A673 (cell line): ENCODE measurements at regions not wholly inside any gene's neighbourhood (a gene's known extent, or its start where the extent isn't known, plus 50 kb on each side); places are given as distances from the start of the nearest gene placed in this dataset.

Source experiments
- BruUV-seq: library from RNA; stranded (reverse); fragments of 400-500 nt; replicated peaks from 2 replicates; lab custom pipeline; 2021; lab: Mats Ljungman, UMichigan
- CTCF ChIA-PET: fragments of 300-600 bp; sonication (Branson Sonifier 250); formaldehyde crosslinking; loops from one replicate; lab custom pipeline; 2022; ENCODE audit warnings: antibody characterized with exemption; lab: Charles Lee
- POLR2A ChIA-PET: fragments of 300-600 bp; sonication (Branson Sonifier 250); formaldehyde crosslinking; loops from one replicate; lab custom pipeline; 2022; ENCODE audit warnings: antibody characterized with exemption; ENCODE audit not compliant: low non-redundant PET; lab: Charles Lee
- DNase-seq: peaks from one replicate; pipeline ENCODE4 v3.0.0-alpha.2; 2015; ENCODE audit warnings: low spot score
- H3K27ac ChIP-seq: fragments of 200-600 bp; sonication (generic); 2 replicates; pipeline ENCODE4 v1.5.1; 2016; ENCODE audit warnings: mixed run types, low read depth, mild to moderate bottlenecking, mixed read lengths, antibody characterized with exemption, low read length; ENCODE audit not compliant: poor library complexity, severe bottlenecking
- H3K27me3 ChIP-seq: fragments of 200-600 bp; sonication (generic); replicated peaks from 2 replicates; pipeline ENCODE4 v1.6.1; 2017; ENCODE audit warnings: mixed run types, low read depth, mild to moderate bottlenecking, mixed read lengths, antibody characterized with exemption, low read length; ENCODE audit not compliant: insufficient read depth, poor library complexity
- H3K36me3 ChIP-seq: fragments of 200-600 bp; sonication (generic); 2 replicates; pipeline ENCODE4 v1.6.1; 2016; ENCODE audit warnings: mixed run types, mild to moderate bottlenecking, mixed read lengths, antibody characterized with exemption, low read length; ENCODE audit not compliant: insufficient read depth, poor library complexity, severe bottlenecking
- H3K4me1 ChIP-seq: fragments of 200-600 bp; sonication (generic); 2 replicates; pipeline ENCODE4 v1.6.1; 2017; ENCODE audit warnings: mixed run types, mild to moderate bottlenecking, mixed read lengths, antibody characterized with exemption, low read length; ENCODE audit not compliant: insufficient read depth, poor library complexity, severe bottlenecking
- H3K4me3 ChIP-seq: fragments of 200-600 bp; sonication (generic); 2 replicates; pipeline ENCODE4 v1.5.1; 2016; ENCODE audit warnings: low read depth, mixed run types, mild to moderate bottlenecking, mixed read lengths, low read length; ENCODE audit not compliant: poor library complexity, severe bottlenecking
- H3K9me3 ChIP-seq: fragments of 200-600 bp; sonication (generic); 2 replicates; pipeline ENCODE4 v1.6.1; 2016; ENCODE audit warnings: mixed run types, low read depth, mild to moderate bottlenecking, mixed read lengths, antibody characterized with exemption, low read length; ENCODE audit not compliant: poor library complexity, severe bottlenecking
- CTCF ChIP-seq: fragments of 300-800, 200-600 bp; sonication (generic); conservative IDR thresholded peaks from 2 replicates; pipeline ENCODE4 v1.5.1; 2017; ENCODE audit warnings: low read depth, mild to moderate bottlenecking, antibody characterized with exemption, low read length, moderate library complexity, mixed read lengths
- EZH2 ChIP-seq: fragments of 200-600 bp; sonication (generic); IDR thresholded peaks from 2 replicates; pipeline ENCODE4 v1.6.1; 2017; ENCODE audit warnings: borderline replicate concordance, low read depth, mild to moderate bottlenecking, mixed read lengths, antibody characterized with exemption, low read length; ENCODE audit not compliant: poor library complexity, severe bottlenecking
- intact Hi-C: fragments of 100-400 bp; cut with micrococcal nuclease; formaldehyde crosslinking; loops from one replicate; pipeline ENCODE4 v1.10.0; 2022; ENCODE audit not compliant: unreplicated experiment

DNA sequence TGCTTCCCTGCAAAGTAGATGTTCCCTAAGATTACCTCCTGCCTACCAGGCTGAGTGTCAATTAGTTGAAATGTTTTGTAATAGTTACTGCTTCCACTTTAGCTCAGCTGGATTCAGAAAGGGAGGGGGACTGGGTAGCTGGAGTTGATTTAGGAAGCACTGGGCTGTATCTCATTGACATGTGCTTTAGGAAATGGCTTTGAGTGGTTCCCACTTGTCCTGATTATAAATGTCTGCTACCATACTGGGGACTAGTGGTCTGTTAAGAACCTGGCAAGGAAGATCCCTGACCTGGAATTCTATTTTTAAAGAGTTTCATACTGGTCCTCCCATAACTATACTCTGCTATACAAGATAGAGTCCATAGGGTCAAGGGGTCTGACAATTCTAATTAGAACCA, 363.9 kb upstream of the PPP1R2C start:
- TF ChIP-seq CTCF (no peak), EZH2 (no peak)
- no peak overlapping the region for H3K4me3 ChIP-seq
- no peak overlapping the region for H3K27ac ChIP-seq
- peak; percentile 47 for DNase-seq
- no peaks in the 10 kb centered on the region for H3K27me3 ChIP-seq
- H3K9me3 ChIP-seq, result no peaks in the 10 kb centered on the region
- no peaks in the 10 kb centered on the region for H3K4me1 ChIP-seq
- ChIA-PET CTCF (no interaction called here), POLR2A (no interaction called here)
- H3K36me3 ChIP-seq, result no peaks in the 10 kb centered on the region
- intact Hi-C loops, result no loop called here
- BruUV-seq, result no TSS peak

GRCh38 chrX:43148305-43148704, 370.3 kb upstream of the PPP1R2C start:
- POLR2A ChIA-PET, result no interaction called here
- BruUV-seq, result no TSS peak
- intact Hi-C loops, result no loop called here

DNA sequence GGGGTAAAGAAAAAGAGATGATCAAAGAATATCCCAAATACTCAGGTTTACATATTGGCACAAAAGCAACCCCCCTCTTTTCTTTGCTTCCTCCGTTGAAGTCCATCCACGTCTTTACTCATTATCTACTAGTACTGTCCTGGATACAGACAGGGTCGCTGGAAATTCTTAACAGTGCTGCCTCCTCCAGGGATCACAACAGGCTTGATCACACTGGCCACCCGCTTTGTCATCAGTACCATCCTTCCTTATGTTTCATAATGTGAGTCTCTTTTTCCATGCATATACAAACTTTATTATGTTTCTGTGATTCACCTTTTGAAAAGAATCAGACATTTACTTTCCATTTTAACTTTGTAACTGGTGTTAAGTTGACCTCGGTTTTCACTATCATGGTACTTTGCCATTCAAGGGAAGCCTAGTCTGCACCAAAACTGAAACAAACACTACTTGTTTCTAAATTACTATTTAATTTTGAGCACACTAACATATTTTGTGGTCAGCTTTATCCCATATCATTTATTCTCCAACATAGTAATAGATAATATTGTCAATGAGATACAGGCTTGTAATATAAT, 387.5 kb upstream of the PPP1R2C start:
- DNase-seq, result no peak
- H3K27me3 ChIP-seq, result no peaks in the 10 kb centered on the region
- H3K4me1 ChIP-seq, result no peaks in the 10 kb centered on the region
- POLR2A ChIA-PET, result no interaction called here
- intact Hi-C loops, result no loop called here
- H3K27ac ChIP-seq, result no peak overlapping the region
- no TSS peak for BruUV-seq
- no peak for TF ChIP-seq CTCF
- no peak for TF ChIP-seq EZH2
- no peaks in the 10 kb centered on the region for H3K36me3 ChIP-seq
- H3K4me3 ChIP-seq, result no peak overlapping the region
- CTCF ChIA-PET, result no interaction called here
- no peaks in the 10 kb centered on the region for H3K9me3 ChIP-seq

More at GRCh38 chrX:43148305-43148704, 370.3 kb upstream of the PPP1R2C start:
- Histone ChIP-seq H3K4me1 (peaks cover 13% of the 10 kb centered on the region), H3K27ac (no peak overlapping the region), H3K27me3 (no peaks in the 10 kb centered on the region), H3K4me3 (no peak overlapping the region), H3K36me3 (no peaks in the 10 kb centered on the region), H3K9me3 (no peaks in the 10 kb centered on the region)
- no peak for TF ChIP-seq EZH2
- TF ChIP-seq CTCF, result no peak
- CTCF ChIA-PET, result no interaction called here
- no peak for DNase-seq
